ENCODE measurements at regions not wholly inside any gene's neighbourhood (a gene's known extent, or its start where the extent isn't known, plus 50 kb on each side); places are given as distances from the start of the nearest gene placed in this dataset.
"Not testable (repeated sequence)": the region's sequence is repeated elsewhere in the genome, so short reads cannot be mapped to it uniquely, and the experiment has no call there.

GRCh38 chrX:7385131-7385530 is 237.2 kb upstream of the PUDP start:
- H3K9me3 ChIP-seq (ENCODE audit: control insufficient read depth, low read depth, low read length), result no peaks in the 10 kb centered on the region
- no peak overlapping the region for H3K4me3 ChIP-seq (ENCODE audit: low read length)
- no peaks in the 10 kb centered on the region for H3K36me3 ChIP-seq (ENCODE audit: control insufficient read depth, low read depth, low read length)
- H3K4me1 ChIP-seq (ENCODE audit: control insufficient read depth, low read depth, low read length), result no peaks in the 10 kb centered on the region
- no peak overlapping the region for H3K27ac ChIP-seq (ENCODE audit: low read length)
- no peak overlapping the region for H3K9ac ChIP-seq (ENCODE audit: low read length)
- H3K27me3 ChIP-seq (ENCODE audit: control insufficient read depth, insufficient read depth, low read length), result no peaks in the 10 kb centered on the region

- Histone ChIP-seq H3K27me3 (ENCODE audit: control insufficient read depth, insufficient read depth, low read length) (no peaks in the 10 kb centered on the region), H3K27ac (ENCODE audit: low read length) (no peak overlapping the region), H3K4me3 (ENCODE audit: low read length) (no peak overlapping the region), H3K4me1 (ENCODE audit: control insufficient read depth, low read depth, low read length) (no peaks in the 10 kb centered on the region), H3K9ac (ENCODE audit: low read length) (no peak overlapping the region), H3K36me3 (ENCODE audit: control insufficient read depth, low read depth, low read length) (no peaks in the 10 kb centered on the region), H3K9me3 (ENCODE audit: control insufficient read depth, low read depth, low read length) (no peaks in the 10 kb centered on the region)
These were observed 230.5 kb upstream of the PUDP start for GRCh38 chrX:7378406-7378805.

GRCh38 chrX:7372825-7373525 is 225.0 kb upstream of the PUDP start:
- H3K27ac ChIP-seq (ENCODE audit: low read length), result no peak overlapping the region

GRCh38 chrX:7362111-7362510 is 214.2 kb upstream of the PUDP start:
- H3K9me3 ChIP-seq (ENCODE audit: control insufficient read depth, low read depth, low read length), result no peaks in the 10 kb centered on the region
- H3K4me3 ChIP-seq (ENCODE audit: low read length), result no peak overlapping the region

More at GRCh38 chrX:7372825-7373525, 225.0 kb upstream of the PUDP start:
- no peak overlapping the region for H3K9ac ChIP-seq (ENCODE audit: low read length)
- H3K9me3 ChIP-seq (ENCODE audit: control insufficient read depth, low read depth, low read length), result no peaks in the 10 kb centered on the region
- H3K4me3 ChIP-seq (ENCODE audit: low read length), result no peak overlapping the region
- H3K36me3 ChIP-seq (ENCODE audit: control insufficient read depth, low read depth, low read length), result no peaks in the 10 kb centered on the region
- H3K27me3 ChIP-seq (ENCODE audit: control insufficient read depth, insufficient read depth, low read length), result no peaks in the 10 kb centered on the region
- H3K4me1 ChIP-seq (ENCODE audit: control insufficient read depth, low read depth, low read length), result no peaks in the 10 kb centered on the region

GRCh38 chrX:7351926-7352325 is 204.0 kb upstream of the PUDP start:
- H3K4me1 ChIP-seq (ENCODE audit: control insufficient read depth, low read depth, low read length), result peaks cover 21% of the 10 kb centered on the region
- H3K9ac ChIP-seq (ENCODE audit: low read length), result no peak overlapping the region
- no peak overlapping the region for H3K4me3 ChIP-seq (ENCODE audit: low read length)
- no peaks in the 10 kb centered on the region for H3K36me3 ChIP-seq (ENCODE audit: control insufficient read depth, low read depth, low read length)
- no peaks in the 10 kb centered on the region for H3K9me3 ChIP-seq (ENCODE audit: control insufficient read depth, low read depth, low read length)
- H3K27me3 ChIP-seq (ENCODE audit: control insufficient read depth, insufficient read depth, low read length), result no peaks in the 10 kb centered on the region
- no peak overlapping the region for H3K27ac ChIP-seq (ENCODE audit: low read length)

More at GRCh38 chrX:7362111-7362510, 214.2 kb upstream of the PUDP start:
- no peaks in the 10 kb centered on the region for H3K36me3 ChIP-seq (ENCODE audit: control insufficient read depth, low read depth, low read length)
- H3K27me3 ChIP-seq (ENCODE audit: control insufficient read depth, insufficient read depth, low read length), result no peaks in the 10 kb centered on the region
- no peak overlapping the region for H3K9ac ChIP-seq (ENCODE audit: low read length)
- H3K4me1 ChIP-seq (ENCODE audit: control insufficient read depth, low read depth, low read length), result no peaks in the 10 kb centered on the region
- H3K27ac ChIP-seq (ENCODE audit: low read length), result no peak overlapping the region

- H3K9me3 ChIP-seq (ENCODE audit: control insufficient read depth, low read depth, low read length), result no peaks in the 10 kb centered on the region
- H3K27me3 ChIP-seq (ENCODE audit: control insufficient read depth, insufficient read depth, low read length), result no peaks in the 10 kb centered on the region
- H3K36me3 ChIP-seq (ENCODE audit: control insufficient read depth, low read depth, low read length), result no peaks in the 10 kb centered on the region
- peaks cover 15% of the 10 kb centered on the region for H3K4me1 ChIP-seq (ENCODE audit: control insufficient read depth, low read depth, low read length)
- no peak overlapping the region for H3K4me3 ChIP-seq (ENCODE audit: low read length)
- H3K27ac ChIP-seq (ENCODE audit: low read length), result no peak overlapping the region
- no peak overlapping the region for H3K9ac ChIP-seq (ENCODE audit: low read length)
These were observed 199.5 kb upstream of the PUDP start for GRCh38 chrX:7347465-7347864.

GRCh38 chrX:7346021-7346420 is 198.1 kb upstream of the PUDP start:
- H3K36me3 ChIP-seq (ENCODE audit: control insufficient read depth, low read depth, low read length), result no peaks in the 10 kb centered on the region
- H3K4me3 ChIP-seq (ENCODE audit: low read length), result no peak overlapping the region
- no peaks in the 10 kb centered on the region for H3K27me3 ChIP-seq (ENCODE audit: control insufficient read depth, insufficient read depth, low read length)
- H3K9me3 ChIP-seq (ENCODE audit: control insufficient read depth, low read depth, low read length), result no peaks in the 10 kb centered on the region
- H3K27ac ChIP-seq (ENCODE audit: low read length), result no peak overlapping the region
- no peak overlapping the region for H3K9ac ChIP-seq (ENCODE audit: low read length)
- peaks cover under 1% of the 10 kb centered on the region for H3K4me1 ChIP-seq (ENCODE audit: control insufficient read depth, low read depth, low read length)

GRCh38 chrX:7343181-7343580 is 195.2 kb upstream of the PUDP start:
- H3K4me1 ChIP-seq (ENCODE audit: control insufficient read depth, low read depth, low read length), result no peaks in the 10 kb centered on the region
- no peak overlapping the region for H3K9ac ChIP-seq (ENCODE audit: low read length)
- H3K4me3 ChIP-seq (ENCODE audit: low read length), result no peak overlapping the region
- H3K36me3 ChIP-seq (ENCODE audit: control insufficient read depth, low read depth, low read length), result no peaks in the 10 kb centered on the region
- H3K9me3 ChIP-seq (ENCODE audit: control insufficient read depth, low read depth, low read length), result no peaks in the 10 kb centered on the region
- no peaks in the 10 kb centered on the region for H3K27me3 ChIP-seq (ENCODE audit: control insufficient read depth, insufficient read depth, low read length)
- no peak overlapping the region for H3K27ac ChIP-seq (ENCODE audit: low read length)

GRCh38 chrX:7335816-7336362 is 187.9 kb upstream of the PUDP start:
- not testable (repeated sequence) for H3K36me3 ChIP-seq (ENCODE audit: control insufficient read depth, low read depth, low read length); H3K27ac ChIP-seq (ENCODE audit: low read length); H3K4me1 ChIP-seq (ENCODE audit: control insufficient read depth, low read depth, low read length); H3K9ac ChIP-seq (ENCODE audit: low read length); H3K27me3 ChIP-seq (ENCODE audit: control insufficient read depth, insufficient read depth, low read length); H3K4me3 ChIP-seq (ENCODE audit: low read length); H3K9me3 ChIP-seq (ENCODE audit: control insufficient read depth, low read depth, low read length)

- H3K36me3 ChIP-seq (ENCODE audit: control insufficient read depth, low read depth, low read length), result no peaks in the 10 kb centered on the region
- H3K27me3 ChIP-seq (ENCODE audit: control insufficient read depth, insufficient read depth, low read length), result no peaks in the 10 kb centered on the region
- no peak overlapping the region for H3K27ac ChIP-seq (ENCODE audit: low read length)
- no peak overlapping the region for H3K9ac ChIP-seq (ENCODE audit: low read length)
- no peak overlapping the region for H3K4me3 ChIP-seq (ENCODE audit: low read length)
- peaks cover 4% of the 10 kb centered on the region for H3K4me1 ChIP-seq (ENCODE audit: control insufficient read depth, low read depth, low read length)
- H3K9me3 ChIP-seq (ENCODE audit: control insufficient read depth, low read depth, low read length), result no peaks in the 10 kb centered on the region
These were observed 186.4 kb upstream of the PUDP start for GRCh38 chrX:7334253-7334935.

- Histone ChIP-seq H3K27ac (ENCODE audit: low read length) (no peak overlapping the region), H3K9ac (ENCODE audit: low read length) (no peak overlapping the region), H3K9me3 (ENCODE audit: control insufficient read depth, low read depth, low read length) (no peaks in the 10 kb centered on the region), H3K36me3 (ENCODE audit: control insufficient read depth, low read depth, low read length) (no peaks in the 10 kb centered on the region), H3K27me3 (ENCODE audit: control insufficient read depth, insufficient read depth, low read length) (no peaks in the 10 kb centered on the region), H3K4me3 (ENCODE audit: low read length) (no peak overlapping the region), H3K4me1 (ENCODE audit: control insufficient read depth, low read depth, low read length) (peaks cover 4% of the 10 kb centered on the region)
These were observed 183.2 kb upstream of the PUDP start for GRCh38 chrX:7330971-7331746.
